ENCODE measurements at regions not wholly inside any gene's neighbourhood (a gene's known extent, or its start where the extent isn't known, plus 50 kb on each side); places are given as distances from the start of the nearest gene placed in this dataset.

GRCh38 chr2:203599509-203599908 is 64.4 kb upstream of the RAPH1 start:
- TF ChIP-seq LEF1 (IDR thresholded peaks at IDR 0.05; ENCODE audit: borderline replicate concordance): no peak
- TF ChIP-seq CTBP1 (IDR thresholded peaks at IDR 0.05; ENCODE audit: borderline replicate concordance): no peak
- no peak for TF ChIP-seq ZNF384 (IDR thresholded peaks at IDR 0.05)
- TF ChIP-seq FOXM1 (IDR thresholded peaks at IDR 0.05; ENCODE audit: borderline replicate concordance): no peak
- no peak for TF ChIP-seq SP1 (IDR thresholded peaks at IDR 0.05)
- TF ChIP-seq BHLHE40 (IDR thresholded peaks at IDR 0.05; ENCODE audit: borderline replicate concordance): no peak
- TF ChIP-seq FOXK2 (IDR thresholded peaks at IDR 0.05): no peak
- TF ChIP-seq TARDBP (IDR thresholded peaks at IDR 0.05): no peak
- no peak for TF ChIP-seq ARNT (IDR thresholded peaks at IDR 0.05)
- TF ChIP-seq NFRKB (IDR thresholded peaks at IDR 0.05): no peak
- TF ChIP-seq FOXA1 (IDR thresholded peaks at IDR 0.05): no peak
- no peak for TF ChIP-seq PKNOX1 (IDR thresholded peaks at IDR 0.05)
- DNase-seq (ENCODE audit: extremely low spot score): no peak
- ChIA-PET CTCF (no interaction called here), POLR2A (no interaction called here)

- no peak for TF ChIP-seq LEF1 (IDR thresholded peaks at IDR 0.05; ENCODE audit: borderline replicate concordance)
- no peak for TF ChIP-seq SP1 (IDR thresholded peaks at IDR 0.05)
- TF ChIP-seq L3MBTL2 (conservative IDR thresholded peaks at IDR 0.05): no peak
- TF ChIP-seq ELF4 (IDR thresholded peaks at IDR 0.05): no peak
- TF ChIP-seq SUZ12 (IDR thresholded peaks at IDR 0.05): no peak
- TF ChIP-seq FOXM1 (IDR thresholded peaks at IDR 0.05; ENCODE audit: borderline replicate concordance): no peak
- no peak for TF ChIP-seq ARNT (IDR thresholded peaks at IDR 0.05)
- TF ChIP-seq BHLHE40 (IDR thresholded peaks at IDR 0.05; ENCODE audit: borderline replicate concordance): no peak
- TF ChIP-seq HDGF (IDR thresholded peaks at IDR 0.05; ENCODE audit: borderline replicate concordance): no peak
- TF ChIP-seq PKNOX1 (IDR thresholded peaks at IDR 0.05): no peak
- no peak for TF ChIP-seq TARDBP (IDR thresholded peaks at IDR 0.05)
- TF ChIP-seq NFRKB (IDR thresholded peaks at IDR 0.05): no peak
- no peak for TF ChIP-seq ZNF384 (IDR thresholded peaks at IDR 0.05)
- no peak for TF ChIP-seq FOXA1 (IDR thresholded peaks at IDR 0.05)
- no peak for TF ChIP-seq CTBP1 (IDR thresholded peaks at IDR 0.05; ENCODE audit: borderline replicate concordance)
- TF ChIP-seq FOXK2 (IDR thresholded peaks at IDR 0.05): no peak
- DNase-seq (ENCODE audit: extremely low spot score): no peak
- ChIA-PET POLR2A (no interaction called here), CTCF (no interaction called here)
These were observed 65.2 kb upstream of the RAPH1 start for GRCh38 chr2:203600286-203600685.

GRCh38 chr2:203603456-203604389 is 68.6 kb upstream of the RAPH1 start:
- CTCF ChIA-PET: no interaction called here
- DNase-seq (ENCODE audit: extremely low spot score): no peak
- TF ChIP-seq FOXA1 (IDR thresholded peaks at IDR 0.05): no peak
- POLR2A ChIA-PET: no interaction called here

GRCh38 chr2:203605302-203605701 is 70.2 kb upstream of the RAPH1 start:
- DNase-seq (ENCODE audit: extremely low spot score): no peak
- ChIA-PET POLR2A (no interaction called here), CTCF (no interaction called here)
- TF ChIP-seq ARNT (IDR thresholded peaks at IDR 0.05) (no peak), HDGF (IDR thresholded peaks at IDR 0.05; ENCODE audit: borderline replicate concordance) (no peak), SUZ12 (IDR thresholded peaks at IDR 0.05) (no peak), CTBP1 (IDR thresholded peaks at IDR 0.05; ENCODE audit: borderline replicate concordance) (no peak), FOXK2 (IDR thresholded peaks at IDR 0.05) (no peak), ZNF384 (IDR thresholded peaks at IDR 0.05) (no peak), PKNOX1 (IDR thresholded peaks at IDR 0.05) (no peak), FOXA1 (IDR thresholded peaks at IDR 0.05) (no peak), BHLHE40 (IDR thresholded peaks at IDR 0.05; ENCODE audit: borderline replicate concordance) (no peak), SP1 (IDR thresholded peaks at IDR 0.05) (no peak), NFRKB (IDR thresholded peaks at IDR 0.05) (no peak), ELF4 (IDR thresholded peaks at IDR 0.05) (no peak), TARDBP (IDR thresholded peaks at IDR 0.05) (no peak), LEF1 (IDR thresholded peaks at IDR 0.05; ENCODE audit: borderline replicate concordance) (no peak), L3MBTL2 (conservative IDR thresholded peaks at IDR 0.05) (no peak), FOXM1 (IDR thresholded peaks at IDR 0.05; ENCODE audit: borderline replicate concordance) (no peak)

GRCh38 chr2:203606051-203606450 is 71.0 kb upstream of the RAPH1 start:
- ChIA-PET CTCF (no interaction called here), POLR2A (no interaction called here)
- TF ChIP-seq SUZ12 (IDR thresholded peaks at IDR 0.05): no peak
- no peak for DNase-seq (ENCODE audit: extremely low spot score)

- POLR2A ChIA-PET: no interaction called here
- DNase-seq (ENCODE audit: extremely low spot score): no peak
- TF ChIP-seq HDGF (IDR thresholded peaks at IDR 0.05; ENCODE audit: borderline replicate concordance) (no peak), TARDBP (IDR thresholded peaks at IDR 0.05) (no peak), ARNT (IDR thresholded peaks at IDR 0.05) (no peak), PKNOX1 (IDR thresholded peaks at IDR 0.05) (no peak), SUZ12 (IDR thresholded peaks at IDR 0.05) (no peak), ZNF384 (IDR thresholded peaks at IDR 0.05) (no peak)
- CTCF ChIA-PET: no interaction called here
These were observed 75.5 kb upstream of the RAPH1 start for GRCh38 chr2:203610558-203610957.
